GM12873 (cell line): ENCODE measurements at regions not wholly inside any gene's neighbourhood (a gene's known extent, or its start where the extent isn't known, plus 50 kb on each side); places are given as distances from the start of the nearest gene placed in this dataset.

Experiments used
- CTCF ChIP-seq: IDR thresholded peaks from 2 replicates; pipeline ENCODE4 v1.5.1; 2012; ENCODE audit warnings: low read depth, mild to moderate bottlenecking, moderate library complexity, low read length, control low read depth; ENCODE audit not compliant: insufficient read depth; ENCODE audit errors: missing control alignments

DNA sequence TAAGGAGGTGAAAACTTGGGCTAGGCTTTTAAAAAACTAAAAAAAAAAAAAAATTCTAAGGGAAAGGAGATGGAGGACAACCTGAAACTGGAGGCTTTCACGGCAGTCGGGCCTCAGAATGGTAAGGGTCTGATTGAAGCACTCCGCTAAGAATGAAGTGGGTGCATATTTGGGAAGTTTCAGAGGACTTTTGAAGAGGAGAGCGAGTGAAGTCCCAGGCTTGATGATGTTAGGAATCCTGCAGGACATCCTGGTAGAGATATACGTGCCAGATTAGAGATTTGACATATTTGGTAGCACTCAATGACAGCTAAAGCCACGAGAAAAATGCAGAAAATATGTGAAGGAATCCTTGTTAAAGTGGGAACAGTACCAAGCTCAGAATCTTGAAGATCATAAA lies 186.2 kb downstream of the SNAPC1 start:
- no peak for TF ChIP-seq CTCF

- no peak for TF ChIP-seq CTCF
Measured at GRCh38 chr14:61950340-61950739, 188.1 kb downstream of the SNAPC1 start.

GRCh38 chr14:61953602-61954001 lies 191.4 kb downstream of the SNAPC1 start:
- TF ChIP-seq CTCF = no peak

DNA sequence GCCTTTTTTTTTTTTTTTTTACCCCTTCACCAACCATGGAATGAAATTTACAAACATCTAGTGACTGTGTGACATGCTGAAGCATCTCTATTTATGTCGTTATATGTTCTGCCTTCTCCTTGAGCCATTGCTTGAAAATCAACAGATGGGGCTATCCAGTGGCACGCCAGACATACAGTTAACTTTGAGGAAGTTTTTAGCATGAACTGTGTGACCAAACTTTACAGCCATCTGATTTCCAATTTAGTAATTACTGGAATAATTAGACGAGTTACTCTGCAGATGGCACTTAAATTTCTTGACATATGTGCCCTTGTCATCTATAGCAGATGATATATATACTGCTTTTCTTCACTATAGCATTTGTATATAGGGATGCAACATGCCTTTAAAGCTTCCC lies 192.1 kb downstream of the SNAPC1 start:
- no peak for TF ChIP-seq CTCF

DNA sequence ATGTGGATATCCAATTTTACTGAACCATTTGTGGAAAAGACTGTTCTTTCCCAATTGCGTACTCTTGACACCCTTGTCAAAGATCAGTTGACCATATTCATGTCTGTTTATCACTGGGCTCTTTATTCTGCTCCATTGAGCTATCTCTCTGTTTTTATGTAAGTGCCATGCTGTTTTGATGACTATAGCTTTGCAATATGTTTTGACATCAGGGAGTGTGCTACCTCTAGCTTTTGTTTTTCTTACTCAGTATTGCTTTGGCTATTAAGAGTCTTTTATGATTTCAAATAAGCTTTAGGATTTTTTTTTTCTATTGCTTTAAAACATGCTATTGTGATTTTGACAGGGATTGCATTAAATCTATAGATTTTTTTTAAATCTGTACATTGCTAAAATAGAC lies 194.3 kb downstream of the SNAPC1 start:
- no peak for TF ChIP-seq CTCF

- TF ChIP-seq CTCF = no peak
Measured at GRCh38 chr14:61959348-61959747, 197.1 kb downstream of the SNAPC1 start.

- TF ChIP-seq CTCF = no peak
Measured at GRCh38 chr14:61961369-61961768, 199.1 kb downstream of the SNAPC1 start.
